GM21619 (cell line): ENCODE measurements at regions not wholly inside any gene's neighbourhood (a gene's known extent, or its start where the extent isn't known, plus 50 kb on each side); places are given as distances from the start of the nearest gene placed in this dataset.

Source experiments
- ATAC-seq: cut with Tn5 transposase; IDR thresholded peaks from one replicate; pipeline ENCODE4 v1.9.1; 2021; ENCODE audit not compliant: unreplicated experiment

GRCh38 chr3:1036207-1036826, 56.5 kb upstream of the CNTN6 start:
- ATAC-seq: no peak

DNA sequence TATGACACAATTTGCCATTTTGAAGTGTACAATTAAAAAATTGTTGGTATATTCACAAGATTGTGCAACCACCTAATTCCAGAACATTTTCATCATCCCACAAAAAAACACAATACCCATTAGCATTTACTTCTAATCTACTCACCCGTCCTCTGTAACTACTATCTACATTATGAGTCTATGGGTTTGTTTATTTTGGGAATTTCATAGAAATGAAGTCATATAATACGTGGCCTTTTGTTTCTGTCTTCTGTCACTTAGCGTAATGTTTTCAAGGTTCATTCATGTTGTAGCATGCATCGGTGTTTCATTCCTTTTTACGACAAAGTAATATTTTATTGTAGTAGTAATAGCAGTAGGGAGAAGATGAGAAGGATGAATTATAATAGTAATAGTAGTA, 55.2 kb upstream of the CNTN6 start:
- ATAC-seq: no peak
